ENCODE measurements at regions not wholly inside any gene's neighbourhood (a gene's known extent, or its start where the extent isn't known, plus 50 kb on each side); places are given as distances from the start of the nearest gene placed in this dataset.

DNA sequence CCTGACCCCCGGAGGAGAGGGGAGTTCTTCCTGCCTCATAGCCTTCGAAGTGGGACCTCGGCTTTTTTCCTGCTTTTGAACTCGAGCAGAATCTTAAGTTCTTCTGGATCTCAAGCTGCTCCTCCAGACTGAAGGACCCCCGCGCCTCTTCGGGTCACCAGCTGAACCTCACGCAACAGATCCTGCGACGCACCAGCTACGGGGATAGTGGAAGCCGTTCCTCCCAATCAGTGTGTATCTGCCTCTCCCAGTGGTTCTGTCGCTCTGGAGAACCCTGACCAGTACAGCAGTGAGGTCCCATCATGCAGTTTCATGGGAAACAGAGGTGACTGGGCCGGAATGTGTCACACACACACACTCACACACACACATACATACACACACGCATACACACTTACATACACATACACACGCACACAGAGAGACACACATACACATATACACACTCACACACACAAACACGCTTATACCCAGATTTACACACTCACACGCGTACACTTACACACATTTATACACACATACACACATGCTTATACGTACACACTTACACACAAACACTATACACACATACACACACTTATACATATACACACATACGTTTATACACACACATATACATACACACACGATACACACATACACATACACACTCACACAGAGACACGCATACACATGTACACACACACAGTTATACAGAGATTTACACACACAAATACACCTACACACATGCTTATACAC lies 170.0 kb downstream of the TTLL2 start:
- H3K4me3 ChIP-seq (ENCODE audit: low read depth, low read length): no peak overlapping the region
- DNase-seq (ENCODE audit: low read depth): no peak
- TF ChIP-seq POLR2A (IDR thresholded peaks at IDR 0.05; ENCODE audit: extremely low read depth, insufficient read length): no peak

DNA sequence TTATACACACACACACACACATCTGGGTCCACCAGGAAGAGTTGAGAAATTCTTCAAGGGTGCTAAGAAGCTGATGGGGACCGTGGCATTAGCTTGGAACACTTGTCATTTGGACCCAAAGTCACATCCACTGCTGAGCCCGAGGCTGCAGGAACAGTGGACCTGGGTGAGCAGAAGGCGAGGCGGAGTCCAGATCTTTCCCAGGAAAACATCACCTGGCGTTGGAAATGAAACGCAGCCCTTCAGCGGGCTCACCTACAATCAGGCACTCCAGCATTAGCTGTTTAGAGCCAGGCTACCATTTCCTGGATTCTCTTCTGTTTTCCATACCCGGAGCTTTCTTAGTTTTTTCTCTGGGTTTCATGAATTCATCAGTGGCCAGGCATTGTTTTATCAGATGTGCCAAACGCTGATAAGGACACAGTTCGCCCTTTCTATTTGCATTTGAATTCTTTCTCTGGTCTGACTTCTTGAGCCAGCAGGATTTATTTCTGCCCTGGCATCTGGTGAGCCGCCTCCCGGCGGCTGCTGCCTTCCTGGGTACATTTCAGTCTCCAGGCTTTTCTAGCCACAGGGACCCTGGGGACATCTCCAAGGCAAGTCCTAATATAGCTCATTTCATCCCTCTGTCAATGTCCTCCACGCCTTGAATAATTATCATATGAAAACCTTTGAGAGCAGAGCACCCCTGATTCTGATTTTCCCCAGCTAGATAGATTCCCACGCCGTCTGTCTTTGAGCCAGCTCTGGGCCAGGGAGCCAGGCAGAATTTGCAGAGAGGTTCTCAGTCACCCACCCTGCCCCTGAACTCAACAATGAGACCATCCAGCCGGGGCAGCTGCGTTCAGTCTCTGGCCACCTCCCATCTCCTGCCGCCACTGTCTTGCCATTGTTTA lies 170.9 kb downstream of the TTLL2 start:
- TF ChIP-seq, protein P1, sequence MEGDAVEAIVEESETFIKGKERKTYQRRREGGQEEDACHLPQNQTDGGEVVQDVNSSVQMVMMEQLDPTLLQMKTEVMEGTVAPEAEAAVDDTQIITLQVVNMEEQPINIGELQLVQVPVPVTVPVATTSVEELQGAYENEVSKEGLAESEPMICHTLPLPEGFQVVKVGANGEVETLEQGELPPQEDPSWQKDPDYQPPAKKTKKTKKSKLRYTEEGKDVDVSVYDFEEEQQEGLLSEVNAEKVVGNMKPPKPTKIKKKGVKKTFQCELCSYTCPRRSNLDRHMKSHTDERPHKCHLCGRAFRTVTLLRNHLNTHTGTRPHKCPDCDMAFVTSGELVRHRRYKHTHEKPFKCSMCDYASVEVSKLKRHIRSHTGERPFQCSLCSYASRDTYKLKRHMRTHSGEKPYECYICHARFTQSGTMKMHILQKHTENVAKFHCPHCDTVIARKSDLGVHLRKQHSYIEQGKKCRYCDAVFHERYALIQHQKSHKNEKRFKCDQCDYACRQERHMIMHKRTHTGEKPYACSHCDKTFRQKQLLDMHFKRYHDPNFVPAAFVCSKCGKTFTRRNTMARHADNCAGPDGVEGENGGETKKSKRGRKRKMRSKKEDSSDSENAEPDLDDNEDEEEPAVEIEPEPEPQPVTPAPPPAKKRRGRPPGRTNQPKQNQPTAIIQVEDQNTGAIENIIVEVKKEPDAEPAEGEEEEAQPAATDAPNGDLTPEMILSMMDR (IDR thresholded peaks at IDR 0.05; ENCODE audit: low read depth, low read length): no peak
- no peak for TF ChIP-seq POLR2A (IDR thresholded peaks at IDR 0.05; ENCODE audit: extremely low read depth, insufficient read length)
- TF ChIP-seq MYC (IDR thresholded peaks at IDR 0.05; ENCODE audit: low read depth, low read length): no peak
- TF ChIP-seq, protein P2, sequence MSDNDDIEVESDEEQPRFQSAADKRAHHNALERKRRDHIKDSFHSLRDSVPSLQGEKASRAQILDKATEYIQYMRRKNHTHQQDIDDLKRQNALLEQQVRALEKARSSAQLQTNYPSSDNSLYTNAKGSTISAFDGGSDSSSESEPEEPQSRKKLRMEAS (IDR thresholded peaks at IDR 0.05; ENCODE audit: low read depth, low read length): no peak
- H3K4me3 ChIP-seq (ENCODE audit: low read depth, low read length): no peak overlapping the region
- DNase-seq (ENCODE audit: low read depth): no peak

DNA sequence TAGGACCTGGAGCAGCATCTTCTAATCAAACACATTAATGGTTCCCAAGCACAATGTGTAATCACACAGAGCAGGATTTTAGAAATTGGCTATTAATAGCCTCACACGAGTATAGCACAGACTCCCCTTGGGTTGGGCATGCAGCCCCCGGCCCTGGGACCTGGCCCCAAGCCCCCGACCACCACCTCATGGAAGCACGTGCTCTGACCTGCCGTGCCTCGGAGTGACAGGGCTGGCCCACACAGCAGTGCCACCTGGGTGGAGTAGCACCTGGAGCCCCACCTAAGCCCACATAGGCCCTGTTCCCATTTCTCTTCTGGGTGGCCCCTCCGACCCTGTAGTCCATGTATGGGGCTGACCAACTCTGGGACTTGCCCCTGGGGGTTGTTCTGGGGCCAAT lies 171.8 kb downstream of the TTLL2 start:
- TF ChIP-seq, protein P2 (IDR thresholded peaks at IDR 0.05; ENCODE audit: low read depth, low read length): no peak
- TF ChIP-seq POLR2A (IDR thresholded peaks at IDR 0.05; ENCODE audit: extremely low read depth, insufficient read length): no peak
- TF ChIP-seq, protein P1 (IDR thresholded peaks at IDR 0.05; ENCODE audit: low read depth, low read length): no peak
- no peak for TF ChIP-seq MYC (IDR thresholded peaks at IDR 0.05; ENCODE audit: low read depth, low read length)
- no peak for DNase-seq (ENCODE audit: low read depth)
- no peak overlapping the region for H3K4me3 ChIP-seq (ENCODE audit: low read depth, low read length)

DNA sequence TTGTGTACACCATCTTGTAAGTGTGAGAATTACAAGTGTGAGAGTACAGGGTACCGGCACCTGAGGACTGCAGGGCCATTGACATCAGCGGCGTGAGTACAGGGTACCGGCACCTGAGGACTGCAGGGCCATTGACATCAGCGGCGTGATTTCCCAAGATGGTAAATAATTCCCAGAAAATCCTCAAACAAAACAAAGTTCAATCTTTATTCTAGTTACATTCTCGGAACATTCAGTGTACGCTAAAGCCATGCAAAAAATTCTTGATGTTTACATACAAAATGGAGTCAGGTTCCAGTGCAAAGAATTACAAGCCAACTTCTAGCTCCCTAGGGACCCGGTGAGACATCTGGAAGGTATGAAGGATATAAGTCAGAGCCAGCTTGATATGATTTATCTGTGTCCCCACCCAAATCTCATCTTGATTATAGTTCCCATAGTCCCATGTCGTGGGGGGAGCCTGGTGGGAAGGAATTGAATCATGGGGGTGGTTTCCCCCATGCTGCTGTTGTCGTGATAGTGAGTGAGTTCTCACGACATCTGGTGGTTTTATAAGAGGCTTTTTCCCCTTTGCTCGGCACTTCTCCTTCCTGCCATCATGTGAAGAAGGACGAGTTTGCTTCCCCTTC lies 172.7 kb downstream of the TTLL2 start:
- TF ChIP-seq POLR2A (IDR thresholded peaks at IDR 0.05; ENCODE audit: extremely low read depth, insufficient read length) (no peak), MYC (IDR thresholded peaks at IDR 0.05; ENCODE audit: low read depth, low read length) (no peak)
- TF ChIP-seq, protein P1 (IDR thresholded peaks at IDR 0.05; ENCODE audit: low read depth, low read length): no peak
- TF ChIP-seq, protein P2 (IDR thresholded peaks at IDR 0.05; ENCODE audit: low read depth, low read length): no peak
- H3K4me3 ChIP-seq (ENCODE audit: low read depth, low read length): no peak overlapping the region
- DNase-seq (ENCODE audit: low read depth): no peak

DNA sequence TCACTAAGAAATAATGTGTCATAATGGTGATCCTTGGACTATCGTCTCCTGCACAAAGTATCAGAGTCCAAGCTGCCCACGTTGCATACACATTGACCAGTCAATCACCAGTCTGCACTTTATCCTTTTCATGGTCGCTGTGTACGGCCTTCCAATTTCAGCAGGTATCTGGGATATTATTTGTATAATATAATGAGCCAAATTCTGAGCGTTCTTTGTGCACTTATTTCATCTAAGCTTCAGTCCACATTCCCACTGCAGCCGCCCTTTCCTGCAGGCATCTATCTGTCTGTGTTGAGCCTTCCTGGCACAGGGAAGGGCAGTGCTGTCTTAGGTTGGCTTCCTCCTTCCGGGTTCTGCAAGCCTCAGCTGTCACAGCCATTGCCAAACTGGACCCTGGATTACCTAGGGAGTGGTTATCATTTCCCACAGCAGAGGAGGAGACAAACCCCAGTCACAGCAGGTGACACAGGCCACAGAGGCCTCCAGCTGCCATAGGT lies 174.3 kb downstream of the TTLL2 start:
- H3K4me3 ChIP-seq (ENCODE audit: low read depth, low read length): no peak overlapping the region
- no peak for DNase-seq (ENCODE audit: low read depth)
- no peak for TF ChIP-seq POLR2A (IDR thresholded peaks at IDR 0.05; ENCODE audit: extremely low read depth, insufficient read length)
- TF ChIP-seq, protein P2 (IDR thresholded peaks at IDR 0.05; ENCODE audit: low read depth, low read length): no peak
- TF ChIP-seq, protein P1 (IDR thresholded peaks at IDR 0.05; ENCODE audit: low read depth, low read length): no peak
- TF ChIP-seq MYC (IDR thresholded peaks at IDR 0.05; ENCODE audit: low read depth, low read length): no peak

All from NB4 (cell line).